ENCODE measurements at regions not wholly inside any gene's neighbourhood (a gene's known extent, or its start where the extent isn't known, plus 50 kb on each side); places are given as distances from the start of the nearest gene placed in this dataset.

GRCh38 chr2:41420219-41420618 is 627.6 kb upstream of the PKDCC start:
- Histone ChIP-seq H2AFZ (no peak overlapping the region), H3K9me3 (ENCODE audit: insufficient read depth, low read depth) (no peaks in the 10 kb centered on the region), H4K20me1 (ENCODE audit: insufficient read depth) (no peaks in the 10 kb centered on the region), H3K27me3 (ENCODE audit: insufficient read depth, low read depth) (no peaks in the 10 kb centered on the region), H3K4me3 (no peak overlapping the region), H3F3A (ENCODE audit: insufficient read depth, low read depth) (no peaks in the 10 kb centered on the region), H3K79me2 (ENCODE audit: low read depth) (no peaks in the 10 kb centered on the region), H3K4me2 (no peak overlapping the region), H3K27ac (no peak overlapping the region), H3K9me2 (ENCODE audit: insufficient read depth) (0 out of 2 replicates have a peak, but pooled peaks cover 2% of the 10 kb centered on the region), H3K36me3 (ENCODE audit: low read depth) (no peaks in the 10 kb centered on the region), H3K4me1 (replicated peaks; ENCODE audit: insufficient read depth) (no peaks in the 10 kb centered on the region)
- POLR2A ChIA-PET (ENCODE audit: unreplicated experiment): no interaction called here
- no peak for DNase-seq
- intact Hi-C loops (cut with micrococcal nuclease; ENCODE audit: unreplicated experiment): no loop called here
- BruUV-seq (replicated peaks): no TSS peak
- TF ChIP-seq EZH2 (IDR thresholded peaks at IDR 0.05; ENCODE audit: low read depth): no peak
- TF ChIP-seq, protein P1, sequence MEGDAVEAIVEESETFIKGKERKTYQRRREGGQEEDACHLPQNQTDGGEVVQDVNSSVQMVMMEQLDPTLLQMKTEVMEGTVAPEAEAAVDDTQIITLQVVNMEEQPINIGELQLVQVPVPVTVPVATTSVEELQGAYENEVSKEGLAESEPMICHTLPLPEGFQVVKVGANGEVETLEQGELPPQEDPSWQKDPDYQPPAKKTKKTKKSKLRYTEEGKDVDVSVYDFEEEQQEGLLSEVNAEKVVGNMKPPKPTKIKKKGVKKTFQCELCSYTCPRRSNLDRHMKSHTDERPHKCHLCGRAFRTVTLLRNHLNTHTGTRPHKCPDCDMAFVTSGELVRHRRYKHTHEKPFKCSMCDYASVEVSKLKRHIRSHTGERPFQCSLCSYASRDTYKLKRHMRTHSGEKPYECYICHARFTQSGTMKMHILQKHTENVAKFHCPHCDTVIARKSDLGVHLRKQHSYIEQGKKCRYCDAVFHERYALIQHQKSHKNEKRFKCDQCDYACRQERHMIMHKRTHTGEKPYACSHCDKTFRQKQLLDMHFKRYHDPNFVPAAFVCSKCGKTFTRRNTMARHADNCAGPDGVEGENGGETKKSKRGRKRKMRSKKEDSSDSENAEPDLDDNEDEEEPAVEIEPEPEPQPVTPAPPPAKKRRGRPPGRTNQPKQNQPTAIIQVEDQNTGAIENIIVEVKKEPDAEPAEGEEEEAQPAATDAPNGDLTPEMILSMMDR (conservative IDR thresholded peaks at IDR 0.05): no peak
- CTCF ChIA-PET: no interaction called here

DNA sequence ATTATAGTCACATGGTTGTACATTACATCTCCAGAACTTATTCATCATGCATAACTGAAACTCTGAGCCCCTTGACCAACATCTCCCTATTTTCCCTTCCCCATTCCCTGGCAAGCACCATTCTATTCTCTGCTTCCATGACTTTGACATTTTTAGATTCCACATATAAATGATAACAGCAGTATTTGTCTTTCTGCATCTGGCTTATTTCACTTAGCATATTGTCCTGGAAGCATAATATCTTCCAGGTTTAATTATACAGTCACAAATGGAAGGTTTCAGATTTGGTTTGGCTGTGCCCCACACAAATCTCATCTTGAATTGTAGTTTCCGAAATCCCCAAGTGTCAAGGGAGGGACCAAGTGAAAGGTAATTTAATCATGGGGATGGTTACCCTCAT is 626.9 kb upstream of the PKDCC start:
- Histone ChIP-seq H3K9me2 (ENCODE audit: insufficient read depth) (0 out of 2 replicates have a peak, but pooled peaks cover 2% of the 10 kb centered on the region), H2AFZ (no peak overlapping the region), H3K79me2 (ENCODE audit: low read depth) (no peaks in the 10 kb centered on the region), H4K20me1 (ENCODE audit: insufficient read depth) (no peaks in the 10 kb centered on the region), H3K9me3 (ENCODE audit: insufficient read depth, low read depth) (no peaks in the 10 kb centered on the region), H3F3A (ENCODE audit: insufficient read depth, low read depth) (no peaks in the 10 kb centered on the region), H3K27me3 (ENCODE audit: insufficient read depth, low read depth) (no peaks in the 10 kb centered on the region), H3K27ac (no peak overlapping the region), H3K4me1 (replicated peaks; ENCODE audit: insufficient read depth) (no peaks in the 10 kb centered on the region), H3K4me3 (no peak overlapping the region), H3K36me3 (ENCODE audit: low read depth) (no peaks in the 10 kb centered on the region), H3K4me2 (no peak overlapping the region)
- intact Hi-C loops (cut with micrococcal nuclease; ENCODE audit: unreplicated experiment): no loop called here
- CTCF ChIA-PET: no interaction called here
- no TSS peak for BruUV-seq (replicated peaks)
- no peak for TF ChIP-seq EZH2 (IDR thresholded peaks at IDR 0.05; ENCODE audit: low read depth)
- TF ChIP-seq, protein P1 (conservative IDR thresholded peaks at IDR 0.05): no peak
- POLR2A ChIA-PET (ENCODE audit: unreplicated experiment): no interaction called here
- DNase-seq: no peak

- Histone ChIP-seq H2AFZ (no peak overlapping the region), H3K27me3 (ENCODE audit: insufficient read depth, low read depth) (no peaks in the 10 kb centered on the region), H3K79me2 (ENCODE audit: low read depth) (no peaks in the 10 kb centered on the region), H3K9me2 (ENCODE audit: insufficient read depth) (no peaks in the 10 kb centered on the region; the same call in 1 of the 2 replicates), H4K20me1 (ENCODE audit: insufficient read depth) (no peaks in the 10 kb centered on the region), H3K4me1 (replicated peaks; ENCODE audit: insufficient read depth) (no peaks in the 10 kb centered on the region), H3K4me3 (no peak overlapping the region), H3F3A (ENCODE audit: insufficient read depth, low read depth) (no peaks in the 10 kb centered on the region), H3K27ac (no peak overlapping the region), H3K36me3 (ENCODE audit: low read depth) (no peaks in the 10 kb centered on the region), H3K4me2 (no peak overlapping the region), H3K9me3 (ENCODE audit: insufficient read depth, low read depth) (no peaks in the 10 kb centered on the region)
- intact Hi-C loops (cut with micrococcal nuclease; ENCODE audit: unreplicated experiment): no loop called here
- BruUV-seq (replicated peaks): no TSS peak
- no peak for DNase-seq
- CTCF ChIA-PET: no interaction called here
- POLR2A ChIA-PET (ENCODE audit: unreplicated experiment): no interaction called here
- TF ChIP-seq EZH2 (IDR thresholded peaks at IDR 0.05; ENCODE audit: low read depth): no peak
- TF ChIP-seq, protein P1 (conservative IDR thresholded peaks at IDR 0.05): no peak
Observed at GRCh38 chr2:41431756-41432155, 616.1 kb upstream of the PKDCC start.

Measured in PC-9 (cell line).